ENCODE measurements at regions not wholly inside any gene's neighbourhood (a gene's known extent, or its start where the extent isn't known, plus 50 kb on each side); places are given as distances from the start of the nearest gene placed in this dataset.

- H3K27ac ChIP-seq, result no peak overlapping the region
- no peak for DNase-seq (ENCODE audit: low read depth, low spot score)
Observed at GRCh38 chr2:205937211-205937610, 148.8 kb downstream of the INO80D start.

- no peak for DNase-seq (ENCODE audit: low read depth, low spot score)
- no peak overlapping the region for H3K27ac ChIP-seq
Observed at GRCh38 chr2:205936446-205936845, 149.5 kb downstream of the INO80D start.

- DNase-seq (ENCODE audit: low read depth, low spot score), result no peak
- no peak overlapping the region for H3K27ac ChIP-seq
Observed at GRCh38 chr2:205934443-205934842, 151.5 kb downstream of the INO80D start.

- DNase-seq (ENCODE audit: low read depth, low spot score), result no peak
- no peak overlapping the region for H3K27ac ChIP-seq
Observed at GRCh38 chr2:205932861-205933260, 153.1 kb downstream of the INO80D start.

- DNase-seq (ENCODE audit: low read depth, low spot score), result no peak
- H3K27ac ChIP-seq, result no peak overlapping the region
Observed at GRCh38 chr2:205931388-205931787, 154.6 kb downstream of the INO80D start.

GRCh38 chr2:205930209-205930608 is 155.8 kb downstream of the INO80D start:
- DNase-seq (ENCODE audit: low read depth, low spot score), result no peak
- H3K27ac ChIP-seq, result no peak overlapping the region

- H3K27ac ChIP-seq, result no peak overlapping the region
- DNase-seq (ENCODE audit: low read depth, low spot score), result no peak
Observed at GRCh38 chr2:205929246-205929942, 156.6 kb downstream of the INO80D start.

- no peak for DNase-seq (ENCODE audit: low read depth, low spot score)
- H3K27ac ChIP-seq, result no peak overlapping the region
Observed at GRCh38 chr2:205925373-205926337, 160.3 kb downstream of the INO80D start.

- no peak overlapping the region for H3K27ac ChIP-seq
- DNase-seq (ENCODE audit: low read depth, low spot score), result no peak
Observed at GRCh38 chr2:205924676-205925075, 161.3 kb downstream of the INO80D start.

GRCh38 chr2:205915130-205915524 is 170.8 kb downstream of the INO80D start:
- no peak overlapping the region for H3K27ac ChIP-seq
- no peak for DNase-seq (ENCODE audit: low read depth, low spot score)

GRCh38 chr2:205914213-205915129 is 171.5 kb downstream of the INO80D start:
- DNase-seq (ENCODE audit: low read depth, low spot score), result no peak
- H3K27ac ChIP-seq, result no peak overlapping the region

GRCh38 chr2:205913668-205914067 is 172.3 kb downstream of the INO80D start:
- H3K27ac ChIP-seq, result no peak overlapping the region
- DNase-seq (ENCODE audit: low read depth, low spot score), result no peak

GRCh38 chr2:205911306-205911705 is 174.7 kb downstream of the INO80D start:
- H3K27ac ChIP-seq, result no peak overlapping the region
- no peak for DNase-seq (ENCODE audit: low read depth, low spot score)

GRCh38 chr2:205909184-205909572 is 176.8 kb downstream of the INO80D start:
- no peak for DNase-seq (ENCODE audit: low read depth, low spot score)

GRCh38 chr2:205908212-205909183 is 177.5 kb downstream of the INO80D start:
- DNase-seq (ENCODE audit: low read depth, low spot score), result no peak

More at GRCh38 chr2:205909184-205909572, 176.8 kb downstream of the INO80D start:
- H3K27ac ChIP-seq, result no peak overlapping the region

GRCh38 chr2:205906419-205906818 is 179.6 kb downstream of the INO80D start:
- DNase-seq (ENCODE audit: low read depth, low spot score), result no peak
- H3K27ac ChIP-seq, result no peak overlapping the region

More at GRCh38 chr2:205908212-205909183, 177.5 kb downstream of the INO80D start:
- H3K27ac ChIP-seq, result no peak overlapping the region

- no peak for DNase-seq (ENCODE audit: low read depth, low spot score)
- H3K27ac ChIP-seq, result no peak overlapping the region
Observed at GRCh38 chr2:205905576-205905975, 180.4 kb downstream of the INO80D start.

- H3K27ac ChIP-seq, result no peak overlapping the region
- DNase-seq (ENCODE audit: low read depth, low spot score), result no peak
Observed at GRCh38 chr2:205904873-205905272, 181.1 kb downstream of the INO80D start.

- no peak overlapping the region for H3K27ac ChIP-seq
- no peak for DNase-seq (ENCODE audit: low read depth, low spot score)
Observed at GRCh38 chr2:205903549-205904129, 182.3 kb downstream of the INO80D start.

All from epithelial cell of prostate (primary cell).